ENCODE measurements at regions not wholly inside any gene's neighbourhood (a gene's known extent, or its start where the extent isn't known, plus 50 kb on each side); places are given as distances from the start of the nearest gene placed in this dataset.

- no peak for DNase-seq
- WGBS, 2 donors: 66 to 73% methylated on average over 8 of the region's 8 CpGs
- no peak overlapping the region for H3K27ac ChIP-seq
Observed at GRCh38 chr6:19325335-19325789, 511.8 kb upstream of the ID4 start.

GRCh38 chr6:19327241-19327640 lies 509.9 kb upstream of the ID4 start:
- Histone ChIP-seq H3K27me3 (no peaks in the 10 kb centered on the region), H3K9me3 (no peaks in the 10 kb centered on the region), H3K4me3 (no peak overlapping the region), H3K36me3 (no peaks in the 10 kb centered on the region), H3K27ac (no peak overlapping the region), H3K4me1 (no peaks in the 10 kb centered on the region)
- WGBS, 2 donors: 38 to 50% methylated on average over 2 of the region's 2 CpGs
- DNase-seq (no peak), ATAC-seq (ENCODE audit: low FRiP score in 2 of 2) (no peak)
- TF ChIP-seq EP300 (IDR thresholded peaks at IDR 0.05) (no peak), POLR2A (IDR thresholded peaks at IDR 0.05) (no peak)

More at GRCh38 chr6:19325335-19325789, 511.8 kb upstream of the ID4 start:
- TF ChIP-seq CTCF (IDR thresholded peaks at IDR 0.05): no peak
- no peak for TF ChIP-seq POLR2AphosphoS5 (IDR thresholded peaks at IDR 0.05)
- no peak for TF ChIP-seq POLR2A (IDR thresholded peaks at IDR 0.05)
- no peak for TF ChIP-seq EP300 (IDR thresholded peaks at IDR 0.05)
- H3K4me1 ChIP-seq: no peaks in the 10 kb centered on the region
- no peak for ATAC-seq (ENCODE audit: low FRiP score in 2 of 2)
- no peak overlapping the region for H3K4me3 ChIP-seq
- H3K27me3 ChIP-seq: no peaks in the 10 kb centered on the region
- no peaks in the 10 kb centered on the region for H3K36me3 ChIP-seq
- no peaks in the 10 kb centered on the region for H3K9me3 ChIP-seq

- Histone ChIP-seq H3K36me3 (no peaks in the 10 kb centered on the region), H3K27ac (no peak overlapping the region), H3K9me3 (no peaks in the 10 kb centered on the region), H3K27me3 (no peaks in the 10 kb centered on the region), H3K4me3 (no peak overlapping the region), H3K4me1 (no peaks in the 10 kb centered on the region)
- DNase-seq (no peak), ATAC-seq (ENCODE audit: low FRiP score in 2 of 2) (no peak)
- WGBS, 2 donors: 34 to 43% methylated on average over 8 of the region's 8 CpGs
- no peak for TF ChIP-seq CTCF (IDR thresholded peaks at IDR 0.05)
- TF ChIP-seq POLR2AphosphoS5 (IDR thresholded peaks at IDR 0.05): no peak
- TF ChIP-seq EP300 (IDR thresholded peaks at IDR 0.05): no peak
- no peak for TF ChIP-seq POLR2A (IDR thresholded peaks at IDR 0.05)
Observed at GRCh38 chr6:19327661-19328060, 509.5 kb upstream of the ID4 start.

DNA sequence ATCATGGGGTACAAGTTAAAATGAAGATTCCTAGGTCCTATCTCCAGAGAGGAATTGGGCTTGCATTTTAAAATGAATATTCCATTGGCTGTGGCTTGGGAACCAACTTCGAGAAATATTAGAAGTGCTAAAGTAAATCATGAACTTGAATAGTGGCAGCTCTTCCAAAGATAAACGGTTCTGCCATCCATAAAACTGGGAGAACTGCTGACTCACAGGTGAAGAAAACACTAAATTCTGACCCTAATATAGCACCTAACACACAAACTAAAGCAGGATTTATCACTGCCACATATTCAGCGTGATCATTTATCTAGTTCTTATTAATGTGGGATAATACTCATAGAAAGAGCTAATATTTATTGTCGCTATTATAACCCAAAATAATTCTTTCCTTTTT lies 508.1 kb upstream of the ID4 start:
- WGBS, 2 donors: 71 to 80% methylated on average over 4 of the region's 4 CpGs
- H3K4me1 ChIP-seq: no peaks in the 10 kb centered on the region
- H3K27me3 ChIP-seq: no peaks in the 10 kb centered on the region
- ATAC-seq (ENCODE audit: low FRiP score in 2 of 2): no peak
- no peak overlapping the region for H3K4me3 ChIP-seq
- H3K36me3 ChIP-seq: no peaks in the 10 kb centered on the region
- DNase-seq: no peak
- TF ChIP-seq CTCF (IDR thresholded peaks at IDR 0.05) (no peak), EP300 (IDR thresholded peaks at IDR 0.05) (no peak), POLR2AphosphoS5 (IDR thresholded peaks at IDR 0.05) (no peak), POLR2A (IDR thresholded peaks at IDR 0.05) (no peak)
- no peak overlapping the region for H3K27ac ChIP-seq
- H3K9me3 ChIP-seq: no peaks in the 10 kb centered on the region

GRCh38 chr6:19331089-19331488 lies 506.1 kb upstream of the ID4 start:
- Histone ChIP-seq H3K36me3 (no peaks in the 10 kb centered on the region), H3K27me3 (no peaks in the 10 kb centered on the region), H3K4me3 (no peak overlapping the region), H3K27ac (no peak overlapping the region), H3K4me1 (no peaks in the 10 kb centered on the region), H3K9me3 (no peaks in the 10 kb centered on the region)
- 79 to 80% methylated on average over 3 of the region's 3 CpGs for WGBS, 2 donors
- no peak for DNase-seq
- no peak for ATAC-seq (ENCODE audit: low FRiP score in 2 of 2)
- TF ChIP-seq CTCF (IDR thresholded peaks at IDR 0.05) (no peak), POLR2AphosphoS5 (IDR thresholded peaks at IDR 0.05) (no peak), EP300 (IDR thresholded peaks at IDR 0.05) (no peak), POLR2A (IDR thresholded peaks at IDR 0.05) (no peak)

Data from upper lobe of left lung (tissue), 6 donors.